SK-N-SH (cell line): ENCODE measurements at regions not wholly inside any gene's neighbourhood (a gene's known extent, or its start where the extent isn't known, plus 50 kb on each side); places are given as distances from the start of the nearest gene placed in this dataset.
"Not testable (repeated sequence)": the region's sequence is repeated elsewhere in the genome, so short reads cannot be mapped to it uniquely, and the experiment has no call there.

Source experiments
- CTCF ChIA-PET: fragments of 300-600, 350-600 bp; formaldehyde crosslinking; extraction: SDS; loops from one replicate; lab custom pipeline; 2021; lab: Yijun Ruan, JAX
- POLR2A ChIA-PET: fragments of 350-600 bp; sonication (Branson Sonifier 250); formaldehyde crosslinking; extraction: SDS; loops from one replicate; lab custom pipeline; 2020; ENCODE audit warnings: antibody characterized with exemption, inconsistent platforms; lab: Yijun Ruan, JAX
- DNase-seq: peaks from one replicate; pipeline ENCODE4 v3.0.0; 2012
- H2AFZ ChIP-seq: fragments of 200-600 bp; sonication (generic); 2 replicates; pipeline ENCODE4 v1.8.1; 2016; ENCODE audit warnings: antibody characterized with exemption, mild to moderate bottlenecking, low read depth
- H3F3A ChIP-seq: fragments of 200-600 bp; sonication (generic); replicated peaks from 2 replicates; pipeline ENCODE3; 2016; ENCODE audit warnings: antibody characterized with exemption, mild to moderate bottlenecking; ENCODE audit not compliant: insufficient read depth
- H3K27ac ChIP-seq, 2 experiments: fragments of 200-500 bp in 1 of 2; fragments of 200-600 bp in 1 of 2; sonication (Bioruptor generic) in 1 of 2; sonication (generic), shearing (Covaris generic) in 1 of 2; 2 replicates each; pipeline versions ENCODE4 v1.5.1 to v1.6.1; 2014 to 2016; ENCODE audit warnings: low read depth in 2 of 2, inconsistent platforms in 1 of 2, low read length in 1 of 2, mild to moderate bottlenecking in 1 of 2, mixed read lengths in 1 of 2
- H3K27me3 ChIP-seq: fragments of 200-600 bp; sonication (generic), shearing (Covaris generic); 2 replicates; pipeline ENCODE4 v1.6.1; 2016; ENCODE audit warnings: mixed run types; ENCODE audit not compliant: insufficient read depth
- H3K36me3 ChIP-seq, 2 experiments: fragments of 200-500 bp in 1 of 2; fragments of 200-600 bp in 1 of 2; sonication (Bioruptor generic) in 1 of 2; sonication (generic) in 1 of 2; replicated peaks in 1 of 2; 2 replicates each; pipeline versions ENCODE3 to v1.5.1; 2014 to 2016; ENCODE audit warnings: low read length in 1 of 2, mild to moderate bottlenecking in 1 of 2; ENCODE audit not compliant: insufficient read depth in 2 of 2, control insufficient read depth in 1 of 2
- H3K4me1 ChIP-seq, 2 experiments: fragments of 200-500 bp in 1 of 2; fragments of 200-600 bp in 1 of 2; sonication (Bioruptor generic) in 1 of 2; sonication (generic), shearing (Covaris generic) in 1 of 2; 2 replicates each; pipeline versions ENCODE4 v1.5.1 to v1.6.1; 2014 to 2016; ENCODE audit warnings: low read depth in 1 of 2, low read length in 1 of 2, mixed run types in 1 of 2; ENCODE audit not compliant: insufficient read depth in 2 of 2, control insufficient read depth in 1 of 2
- H3K4me2 ChIP-seq: fragments of 200-600 bp; sonication (generic), shearing (Covaris generic); 2 replicates; pipeline ENCODE4 v1.6.1; 2017; ENCODE audit warnings: mixed run types
- H3K4me3 ChIP-seq, 2 experiments: fragments of 200-500 bp in 1 of 2; fragments of 200-600 bp in 1 of 2; sonication (Bioruptor generic) in 1 of 2; sonication (generic), shearing (Covaris generic) in 1 of 2; 2 replicates each; pipeline versions ENCODE4 v1.5.1 to v1.8.1; 2014 to 2016; ENCODE audit warnings: low read depth in 2 of 2, inconsistent platforms in 1 of 2, low read length in 1 of 2, mild to moderate bottlenecking in 1 of 2, mixed read lengths in 1 of 2, moderate library complexity in 1 of 2
- H3K79me2 ChIP-seq: fragments of 200-600 bp; sonication (generic); 2 replicates; pipeline ENCODE4 v1.8.1; 2017; ENCODE audit warnings: mild to moderate bottlenecking; ENCODE audit not compliant: insufficient read depth
- H3K9ac ChIP-seq: fragments of 200-600 bp; sonication (generic); 2 replicates; pipeline ENCODE4 v1.6.1; 2017; ENCODE audit warnings: mixed run types
- H3K9me2 ChIP-seq: fragments of 200-600 bp; sonication (generic); 2 replicates; pipeline ENCODE4 v1.6.1; 2017; ENCODE audit warnings: mixed run types
- H3K9me3 ChIP-seq: fragments of 200-600 bp; sonication (generic); 2 replicates; pipeline ENCODE4 v1.6.1; 2017; ENCODE audit warnings: mixed run types, mild to moderate bottlenecking, moderate library complexity
- H4K20me1 ChIP-seq: fragments of 200-600 bp; sonication (generic); 2 replicates; pipeline ENCODE4 v1.6.1; 2017; ENCODE audit warnings: mild to moderate bottlenecking, mixed run types; ENCODE audit not compliant: insufficient read depth
- EZH2phosphoT487 ChIP-seq: fragments of 200-600 bp; sonication (generic); IDR thresholded peaks from 2 replicates; pipeline ENCODE4 v1.6.1; 2017; ENCODE audit warnings: low read depth, mixed run types, mild to moderate bottlenecking, antibody characterized with exemption, moderate library complexity, borderline replicate concordance
- FOSL2 ChIP-seq: IDR thresholded peaks from 2 replicates; pipeline ENCODE4 v1.4.0; 2012; ENCODE audit warnings: low read depth, mild to moderate bottlenecking, moderate library complexity, borderline replicate concordance
- FOXM1 ChIP-seq: IDR thresholded peaks from 2 replicates; pipeline ENCODE4 v1.4.0; 2012; ENCODE audit warnings: low read depth, mild to moderate bottlenecking
- GABPA ChIP-seq: IDR thresholded peaks from 2 replicates; pipeline ENCODE4 v1.4.0; 2012; ENCODE audit warnings: low read depth, mild to moderate bottlenecking
- NRF1 ChIP-seq: IDR thresholded peaks from 2 replicates; pipeline ENCODE4 v1.6.1; 2012; ENCODE audit warnings: low read depth, mild to moderate bottlenecking, low read length
- POLR2AphosphoS5 ChIP-seq: IDR thresholded peaks from 2 replicates; pipeline ENCODE4 v1.6.1; 2012; ENCODE audit warnings: low read depth, low read length
- RCOR1 ChIP-seq: fragments of 150-350 bp; IDR thresholded peaks from 2 replicates; pipeline ENCODE4 v1.6.1; 2017; ENCODE audit warnings: antibody characterized with exemption, low read length
- RFX5 ChIP-seq: IDR thresholded peaks from 2 replicates; pipeline ENCODE4 v1.6.1; 2012; ENCODE audit warnings: mild to moderate bottlenecking, improper control_type of control experiment, low read length
- SIN3A ChIP-seq: IDR thresholded peaks from 2 replicates; pipeline ENCODE4 v1.6.1; 2012; ENCODE audit warnings: low read depth, mild to moderate bottlenecking, low read length, moderate library complexity, borderline replicate concordance
- TAF1 ChIP-seq: IDR thresholded peaks from 2 replicates; pipeline ENCODE4 v1.6.1; 2012; ENCODE audit warnings: low read depth, mild to moderate bottlenecking, low read length, moderate library complexity, borderline replicate concordance
- TEAD4 ChIP-seq: IDR thresholded peaks from 2 replicates; pipeline ENCODE4 v1.4.0; 2012; ENCODE audit warnings: mild to moderate bottlenecking, borderline replicate concordance; ENCODE audit not compliant: insufficient read depth
- WGBS: methylation state at CpG from one replicate; pipeline ENCODE4 v1.1.6; 2017; ENCODE audit warnings: low lambda C conversion rate; 5-methylcytosine and 5-hydroxymethylcytosine counted together
- TF ChIP-seq, protein P1 (sequence below): IDR thresholded peaks from 2 replicates; pipeline ENCODE4 v1.6.1; 2012; ENCODE audit warnings: mild to moderate bottlenecking, low read depth, low read length, moderate library complexity
- TF ChIP-seq, protein P2 (sequence below): IDR thresholded peaks from 2 replicates; pipeline ENCODE4 v1.4.0; 2012; ENCODE audit warnings: low read depth, borderline replicate concordance

DNA sequence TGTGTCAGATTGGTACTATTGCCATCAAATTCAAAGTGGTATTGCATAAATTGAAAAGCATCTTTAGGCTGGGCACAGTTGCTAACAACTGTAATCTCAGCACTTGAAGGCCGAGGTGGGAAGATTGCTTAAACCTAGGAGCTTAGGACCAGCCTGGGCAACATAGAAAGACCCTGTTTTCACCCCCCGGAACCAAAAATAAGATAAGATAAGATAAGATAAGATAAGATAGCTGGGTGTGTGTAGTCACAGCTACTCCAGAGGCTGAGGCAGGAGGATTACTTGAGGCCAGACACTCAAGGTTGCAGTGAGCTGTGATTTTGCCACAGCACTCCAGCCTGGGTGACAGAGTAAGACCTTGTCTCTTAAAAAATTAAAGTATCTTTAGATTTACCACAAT is 297.9 kb upstream of the SEMA6A start:
- TF ChIP-seq RCOR1: no peak
- no peak for TF ChIP-seq FOXM1
- no peak for TF ChIP-seq FOSL2
- no peak for TF ChIP-seq TAF1
- no peak for TF ChIP-seq NRF1
- TF ChIP-seq RFX5: no peak
- no peak for TF ChIP-seq POLR2AphosphoS5
- TF ChIP-seq EZH2phosphoT487: no peak
- TF ChIP-seq, protein P1, sequence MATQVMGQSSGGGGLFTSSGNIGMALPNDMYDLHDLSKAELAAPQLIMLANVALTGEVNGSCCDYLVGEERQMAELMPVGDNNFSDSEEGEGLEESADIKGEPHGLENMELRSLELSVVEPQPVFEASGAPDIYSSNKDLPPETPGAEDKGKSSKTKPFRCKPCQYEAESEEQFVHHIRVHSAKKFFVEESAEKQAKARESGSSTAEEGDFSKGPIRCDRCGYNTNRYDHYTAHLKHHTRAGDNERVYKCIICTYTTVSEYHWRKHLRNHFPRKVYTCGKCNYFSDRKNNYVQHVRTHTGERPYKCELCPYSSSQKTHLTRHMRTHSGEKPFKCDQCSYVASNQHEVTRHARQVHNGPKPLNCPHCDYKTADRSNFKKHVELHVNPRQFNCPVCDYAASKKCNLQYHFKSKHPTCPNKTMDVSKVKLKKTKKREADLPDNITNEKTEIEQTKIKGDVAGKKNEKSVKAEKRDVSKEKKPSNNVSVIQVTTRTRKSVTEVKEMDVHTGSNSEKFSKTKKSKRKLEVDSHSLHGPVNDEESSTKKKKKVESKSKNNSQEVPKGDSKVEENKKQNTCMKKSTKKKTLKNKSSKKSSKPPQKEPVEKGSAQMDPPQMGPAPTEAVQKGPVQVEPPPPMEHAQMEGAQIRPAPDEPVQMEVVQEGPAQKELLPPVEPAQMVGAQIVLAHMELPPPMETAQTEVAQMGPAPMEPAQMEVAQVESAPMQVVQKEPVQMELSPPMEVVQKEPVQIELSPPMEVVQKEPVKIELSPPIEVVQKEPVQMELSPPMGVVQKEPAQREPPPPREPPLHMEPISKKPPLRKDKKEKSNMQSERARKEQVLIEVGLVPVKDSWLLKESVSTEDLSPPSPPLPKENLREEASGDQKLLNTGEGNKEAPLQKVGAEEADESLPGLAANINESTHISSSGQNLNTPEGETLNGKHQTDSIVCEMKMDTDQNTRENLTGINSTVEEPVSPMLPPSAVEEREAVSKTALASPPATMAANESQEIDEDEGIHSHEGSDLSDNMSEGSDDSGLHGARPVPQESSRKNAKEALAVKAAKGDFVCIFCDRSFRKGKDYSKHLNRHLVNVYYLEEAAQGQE: no peak
- TF ChIP-seq, protein P2, sequence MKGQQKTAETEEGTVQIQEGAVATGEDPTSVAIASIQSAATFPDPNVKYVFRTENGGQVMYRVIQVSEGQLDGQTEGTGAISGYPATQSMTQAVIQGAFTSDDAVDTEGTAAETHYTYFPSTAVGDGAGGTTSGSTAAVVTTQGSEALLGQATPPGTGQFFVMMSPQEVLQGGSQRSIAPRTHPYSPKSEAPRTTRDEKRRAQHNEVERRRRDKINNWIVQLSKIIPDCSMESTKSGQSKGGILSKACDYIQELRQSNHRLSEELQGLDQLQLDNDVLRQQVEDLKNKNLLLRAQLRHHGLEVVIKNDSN: no peak
- no peak for TF ChIP-seq SIN3A
- no peak for TF ChIP-seq TEAD4
- TF ChIP-seq GABPA: no peak
- no peaks in the 10 kb centered on the region for H3F3A ChIP-seq
- H2AFZ ChIP-seq: no peak overlapping the region
- ChIA-PET POLR2A (no interaction called here), CTCF (no interaction called here)
- H3K27ac ChIP-seq: no peak overlapping the region
- no peaks in the 10 kb centered on the region for H3K79me2 ChIP-seq
- H3K36me3 ChIP-seq: no peaks in the 10 kb centered on the region
- H3K4me2 ChIP-seq: no peak overlapping the region
- H3K9me3 ChIP-seq: no peaks in the 10 kb centered on the region; the same call in 1 of the 2 replicates
- no peaks in the 10 kb centered on the region for H3K9me2 ChIP-seq
- no peaks in the 10 kb centered on the region for H4K20me1 ChIP-seq
- WGBS: 38% methylated on average over 2 of the region's 2 CpGs
- no peak for DNase-seq
- no peaks in the 10 kb centered on the region for H3K27me3 ChIP-seq
- H3K4me1 ChIP-seq: no peaks in the 10 kb centered on the region
- H3K4me3 ChIP-seq: no peak overlapping the region
- no peak overlapping the region for H3K9ac ChIP-seq

DNA sequence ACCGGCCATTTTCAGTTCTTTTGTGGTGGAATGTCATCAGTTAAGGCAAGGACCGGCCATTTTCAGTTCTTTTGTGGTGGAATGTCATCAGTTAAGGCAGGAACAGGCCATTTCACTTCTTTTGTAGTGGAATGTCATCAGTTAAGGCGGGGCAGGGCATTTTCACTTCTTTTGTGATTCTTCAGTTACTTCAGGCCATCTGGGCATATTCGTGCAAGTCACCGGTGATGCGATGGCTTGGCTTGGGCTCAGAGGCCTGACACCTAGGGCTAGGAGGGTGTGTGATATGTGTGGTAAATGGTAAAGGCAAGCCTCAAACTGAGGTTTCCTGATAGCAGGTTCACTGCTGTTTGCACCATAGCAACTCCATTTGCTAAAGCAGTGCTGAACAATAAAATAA is 293.2 kb upstream of the SEMA6A start:
- CTCF ChIA-PET, POLR2A ChIA-PET: not testable (repeated sequence)
- WGBS: 51% methylated on average over 6 of the region's 6 CpGs

More for the DNA sequence above, 293.2 kb upstream of the SEMA6A start:
- H3K27ac ChIP-seq, H3K4me2 ChIP-seq, DNase-seq, H3K4me1 ChIP-seq, H3K4me3 ChIP-seq, H3K27me3 ChIP-seq, H3K9me2 ChIP-seq, H3F3A ChIP-seq, H2AFZ ChIP-seq, H3K9ac ChIP-seq, H3K36me3 ChIP-seq, H4K20me1 ChIP-seq, H3K9me3 ChIP-seq, H3K79me2 ChIP-seq: not testable (repeated sequence)
